ENCODE measurements at regions not wholly inside any gene's neighbourhood (a gene's known extent, or its start where the extent isn't known, plus 50 kb on each side); places are given as distances from the start of the nearest gene placed in this dataset.

- TF ChIP-seq POLR2A (IDR thresholded peaks at IDR 0.05) (no peak), CTCF (IDR thresholded peaks at IDR 0.05 in 4 of 5, conservative IDR thresholded peaks at IDR 0.05 in 1 of 5) (no peak)
Observed at GRCh38 chr4:111919639-111920038, 225.6 kb upstream of the FAM241A start.
